SU-DHL-6 (cell line): ENCODE measurements at regions not wholly inside any gene's neighbourhood (a gene's known extent, or its start where the extent isn't known, plus 50 kb on each side); places are given as distances from the start of the nearest gene placed in this dataset.

ENCODE experiments used
- H2AFZ ChIP-seq: fragments of 200-600 bp; sonication (generic); 2 replicates; pipeline ENCODE4 v1.6.1; 2014; ENCODE audit warnings: low read depth, mild to moderate bottlenecking, moderate library complexity, mixed read lengths, antibody characterized with exemption, low read length; ENCODE audit not compliant: severe bottlenecking
- H3F3A ChIP-seq: fragments of 200-600 bp; shearing (Covaris generic); 2 replicates; pipeline ENCODE4 v1.6.0; 2016; ENCODE audit warnings: antibody characterized with exemption, mild to moderate bottlenecking; ENCODE audit not compliant: insufficient read depth
- H3K27ac ChIP-seq: fragments of 200-600 bp; sonication (generic); 2 replicates; pipeline ENCODE4 v1.5.1; 2016; ENCODE audit warnings: low read depth, mild to moderate bottlenecking, low read length, moderate library complexity, mixed read lengths
- H3K27me3 ChIP-seq: fragments of 200-600 bp; sonication (generic), shearing (Covaris generic); 2 replicates; pipeline ENCODE4 v1.6.0; 2014; ENCODE audit warnings: mild to moderate bottlenecking, low read length
- H3K36me3 ChIP-seq: fragments of 200-600 bp; sonication (generic); 2 replicates; pipeline ENCODE4 v1.6.1; 2014; ENCODE audit warnings: mild to moderate bottlenecking, low read length, mixed read lengths
- H3K4me2 ChIP-seq: fragments of 300-600, 200-600 bp; shearing (Covaris generic), sonication (generic); 2 replicates; pipeline ENCODE4 v1.6.0; 2014; ENCODE audit warnings: low read length, low read depth, mild to moderate bottlenecking; ENCODE audit not compliant: poor library complexity, severe bottlenecking
- H3K4me3 ChIP-seq: fragments of 200-600 bp; sonication (generic); 2 replicates; pipeline ENCODE4 v1.5.1; 2014; ENCODE audit warnings: antibody characterized with exemption, low read length, mild to moderate bottlenecking, mixed read lengths; ENCODE audit not compliant: insufficient read depth, poor library complexity, severe bottlenecking
- H3K79me2 ChIP-seq: fragments of 200-600 bp; sonication (generic); 2 replicates; pipeline ENCODE4 v1.6.1; 2014; ENCODE audit warnings: mild to moderate bottlenecking, low read length, moderate library complexity; ENCODE audit not compliant: insufficient read depth
- H3K9ac ChIP-seq: fragments of 200-600 bp; sonication (generic); 2 replicates; pipeline ENCODE4 v1.7.0; 2014; ENCODE audit warnings: mild to moderate bottlenecking, low read length
- H3K9me2 ChIP-seq: fragments of 200-600 bp; sonication (generic); replicated peaks from 2 replicates; pipeline ENCODE4 v1.6.1; 2014; ENCODE audit warnings: low read length; ENCODE audit not compliant: insufficient read depth
- H3K9me3 ChIP-seq: fragments of 200-600 bp; sonication (generic); 2 replicates; pipeline ENCODE4 v1.6.1; 2014; ENCODE audit warnings: low read length, mixed read lengths; ENCODE audit not compliant: insufficient read depth
- H4K20me1 ChIP-seq: fragments of 200-600 bp; sonication (generic); 2 replicates; pipeline ENCODE4 v1.6.1; 2014; ENCODE audit warnings: low read depth, mild to moderate bottlenecking, antibody characterized with exemption, low read length, moderate library complexity, mixed read lengths
- EZH2phosphoT487 ChIP-seq: fragments of 200-600 bp; sonication (generic), shearing (Covaris generic); conservative IDR thresholded peaks from 2 replicates; pipeline ENCODE4 v1.6.1; 2018; ENCODE audit warnings: mild to moderate bottlenecking, antibody characterized with exemption, low read length, moderate library complexity, mixed read lengths
- TF ChIP-seq, protein P1 (sequence below): fragments of 200-600 bp; sonication (generic); IDR thresholded peaks from one replicate; pipeline ENCODE4 v1.5.1; 2017; ENCODE audit warnings: antibody characterized with exemption, mild to moderate bottlenecking, low read length, moderate library complexity; ENCODE audit not compliant: insufficient read depth, poor library complexity, severe bottlenecking

GRCh38 chr4:133565379-133565778 lies 416.3 kb downstream of the PCDH10 start:
- Histone ChIP-seq H3K9ac (no peak overlapping the region), H3K27me3 (no peaks in the 10 kb centered on the region), H3F3A (no peaks in the 10 kb centered on the region), H3K4me2 (no peak overlapping the region), H3K79me2 (no peaks in the 10 kb centered on the region), H3K27ac (no peak overlapping the region), H3K36me3 (no peaks in the 10 kb centered on the region), H3K9me2 (no peaks in the 10 kb centered on the region), H3K4me3 (no peak overlapping the region), H2AFZ (no peak overlapping the region), H4K20me1 (no peaks in the 10 kb centered on the region), H3K9me3 (no peaks in the 10 kb centered on the region)
- TF ChIP-seq EZH2phosphoT487, result no peak
- TF ChIP-seq, protein P1, sequence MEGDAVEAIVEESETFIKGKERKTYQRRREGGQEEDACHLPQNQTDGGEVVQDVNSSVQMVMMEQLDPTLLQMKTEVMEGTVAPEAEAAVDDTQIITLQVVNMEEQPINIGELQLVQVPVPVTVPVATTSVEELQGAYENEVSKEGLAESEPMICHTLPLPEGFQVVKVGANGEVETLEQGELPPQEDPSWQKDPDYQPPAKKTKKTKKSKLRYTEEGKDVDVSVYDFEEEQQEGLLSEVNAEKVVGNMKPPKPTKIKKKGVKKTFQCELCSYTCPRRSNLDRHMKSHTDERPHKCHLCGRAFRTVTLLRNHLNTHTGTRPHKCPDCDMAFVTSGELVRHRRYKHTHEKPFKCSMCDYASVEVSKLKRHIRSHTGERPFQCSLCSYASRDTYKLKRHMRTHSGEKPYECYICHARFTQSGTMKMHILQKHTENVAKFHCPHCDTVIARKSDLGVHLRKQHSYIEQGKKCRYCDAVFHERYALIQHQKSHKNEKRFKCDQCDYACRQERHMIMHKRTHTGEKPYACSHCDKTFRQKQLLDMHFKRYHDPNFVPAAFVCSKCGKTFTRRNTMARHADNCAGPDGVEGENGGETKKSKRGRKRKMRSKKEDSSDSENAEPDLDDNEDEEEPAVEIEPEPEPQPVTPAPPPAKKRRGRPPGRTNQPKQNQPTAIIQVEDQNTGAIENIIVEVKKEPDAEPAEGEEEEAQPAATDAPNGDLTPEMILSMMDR, result no peak

DNA sequence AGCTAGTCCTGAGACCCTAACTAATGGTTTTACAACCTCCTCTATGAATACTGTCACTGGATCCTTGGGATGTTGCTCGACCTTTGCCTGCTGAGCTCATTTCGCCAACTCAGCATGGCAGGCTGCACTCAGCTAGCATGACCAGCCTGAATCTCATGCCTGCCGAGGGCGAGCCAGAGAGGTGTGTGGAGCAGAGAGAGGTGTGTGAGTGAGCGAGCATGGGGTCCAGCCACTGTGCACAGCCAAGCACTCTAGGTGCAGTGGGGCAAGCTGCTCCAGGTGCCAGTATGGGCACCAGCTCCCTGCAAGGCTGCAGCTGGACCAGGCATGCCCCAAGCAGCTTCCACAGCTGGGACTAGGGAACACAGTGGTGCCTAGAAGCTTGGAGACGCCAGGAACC lies 410.9 kb downstream of the PCDH10 start:
- no peak overlapping the region for H3K4me2 ChIP-seq
- no peaks in the 10 kb centered on the region for H3K79me2 ChIP-seq
- no peaks in the 10 kb centered on the region for H3K9me2 ChIP-seq
- no peak overlapping the region for H2AFZ ChIP-seq
- H3K36me3 ChIP-seq, result no peaks in the 10 kb centered on the region
- no peaks in the 10 kb centered on the region for H3K9me3 ChIP-seq
- H3K4me3 ChIP-seq, result no peak overlapping the region
- TF ChIP-seq, protein P1, result no peak
- no peak for TF ChIP-seq EZH2phosphoT487
- no peak overlapping the region for H3K9ac ChIP-seq
- H3K27me3 ChIP-seq, result no peaks in the 10 kb centered on the region
- no peaks in the 10 kb centered on the region for H4K20me1 ChIP-seq
- no peak overlapping the region for H3K27ac ChIP-seq
- no peaks in the 10 kb centered on the region for H3F3A ChIP-seq

DNA sequence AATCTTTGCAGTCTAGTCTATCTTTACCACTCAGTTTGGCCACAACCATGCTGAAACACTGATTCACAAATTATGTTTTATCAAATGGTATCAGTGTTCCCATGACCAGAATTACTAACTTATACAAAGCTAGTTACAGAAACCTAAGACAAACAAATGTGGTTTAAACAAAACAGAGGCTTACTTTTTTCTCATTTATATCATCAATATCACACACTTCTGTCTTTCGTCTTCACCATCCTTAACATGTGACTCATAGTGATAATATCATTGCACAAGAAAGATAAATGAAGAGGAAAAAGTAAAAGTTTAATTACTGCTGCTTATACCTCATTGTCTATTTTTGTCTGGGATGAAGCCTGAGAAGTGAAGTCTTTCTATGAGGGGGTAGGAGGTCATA lies 406.6 kb downstream of the PCDH10 start:
- Histone ChIP-seq H3K9me2 (no peaks in the 10 kb centered on the region), H3K9ac (no peak overlapping the region), H3K79me2 (no peaks in the 10 kb centered on the region), H3F3A (no peaks in the 10 kb centered on the region), H3K4me2 (no peak overlapping the region), H4K20me1 (no peaks in the 10 kb centered on the region), H3K4me3 (no peak overlapping the region), H3K27me3 (no peaks in the 10 kb centered on the region), H3K36me3 (no peaks in the 10 kb centered on the region), H3K9me3 (no peaks in the 10 kb centered on the region), H3K27ac (no peak overlapping the region), H2AFZ (no peak overlapping the region)
- no peak for TF ChIP-seq EZH2phosphoT487
- TF ChIP-seq, protein P1, result no peak
